ENCODE measurements at regions not wholly inside any gene's neighbourhood (a gene's known extent, or its start where the extent isn't known, plus 50 kb on each side); places are given as distances from the start of the nearest gene placed in this dataset.

DNA sequence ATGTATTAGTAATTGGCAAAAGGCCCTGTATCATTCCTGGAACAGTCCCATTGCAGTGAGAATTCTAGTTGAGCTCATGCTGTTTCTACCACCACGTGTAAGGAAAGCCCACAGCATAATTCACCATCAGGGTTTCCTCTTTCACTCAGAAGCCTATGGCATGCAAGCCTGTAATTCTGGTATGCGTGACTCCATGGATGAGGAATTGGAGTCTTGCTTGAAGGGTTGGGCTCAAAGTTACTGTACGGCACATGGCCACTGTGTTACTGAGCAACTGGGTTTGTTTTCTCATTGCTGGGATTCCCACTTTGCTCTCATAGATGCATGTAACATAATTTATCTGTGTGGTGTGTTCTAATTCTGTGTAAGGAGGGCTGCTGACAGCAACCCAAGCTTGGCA lies 132.3 kb upstream of the NR3C2 start:
- Histone ChIP-seq H3K27ac (ENCODE audit: insufficient read depth, low read depth, low read length, poor library complexity, severe bottlenecking) (no peak overlapping the region), H3K9me3 (ENCODE audit: control insufficient read depth, low read length) (no peaks in the 10 kb centered on the region), H3K4me1 (ENCODE audit: control insufficient read depth, insufficient read depth, low read length) (no peaks in the 10 kb centered on the region), H3K4me3 (ENCODE audit: insufficient read depth, low read depth, low read length) (no peak overlapping the region), H3K36me3 (ENCODE audit: control insufficient read depth, insufficient read depth, low read length) (no peaks in the 10 kb centered on the region), H3K27me3 (ENCODE audit: control insufficient read depth, insufficient read depth, low read length, poor library complexity, severe bottlenecking) (no peaks in the 10 kb centered on the region)
- 60 to 64% methylated on average over 3 of the region's 3 CpGs for WGBS, 2 experiments

DNA sequence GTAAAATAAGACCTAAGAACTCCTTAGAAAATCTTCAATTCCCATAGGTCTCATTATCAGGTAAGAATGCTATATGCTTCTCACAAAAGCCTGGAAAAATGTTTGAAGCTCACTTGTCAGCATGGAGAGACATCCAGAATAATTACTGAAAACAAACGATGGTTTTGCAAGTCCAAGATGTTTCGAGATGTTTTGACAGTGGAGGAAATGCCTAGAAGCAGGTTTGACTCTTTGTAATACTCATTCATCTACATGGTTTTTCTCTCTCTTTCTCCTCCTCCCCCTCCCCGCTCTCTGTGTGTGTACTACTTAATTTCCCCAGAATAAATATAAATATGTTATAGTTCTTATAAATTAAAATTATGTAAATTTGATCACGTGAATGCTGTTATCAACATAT lies 131.9 kb upstream of the NR3C2 start:
- Histone ChIP-seq H3K27me3 (ENCODE audit: control insufficient read depth, insufficient read depth, low read length, poor library complexity, severe bottlenecking) (no peaks in the 10 kb centered on the region), H3K27ac (ENCODE audit: insufficient read depth, low read depth, low read length, poor library complexity, severe bottlenecking) (no peak overlapping the region), H3K4me3 (ENCODE audit: insufficient read depth, low read depth, low read length) (no peak overlapping the region), H3K36me3 (ENCODE audit: control insufficient read depth, insufficient read depth, low read length) (no peaks in the 10 kb centered on the region), H3K4me1 (ENCODE audit: control insufficient read depth, insufficient read depth, low read length) (no peaks in the 10 kb centered on the region), H3K9me3 (ENCODE audit: control insufficient read depth, low read length) (no peaks in the 10 kb centered on the region)
- 95% methylated on average over 2 of the region's 4 CpGs for WGBS, 2 experiments

DNA sequence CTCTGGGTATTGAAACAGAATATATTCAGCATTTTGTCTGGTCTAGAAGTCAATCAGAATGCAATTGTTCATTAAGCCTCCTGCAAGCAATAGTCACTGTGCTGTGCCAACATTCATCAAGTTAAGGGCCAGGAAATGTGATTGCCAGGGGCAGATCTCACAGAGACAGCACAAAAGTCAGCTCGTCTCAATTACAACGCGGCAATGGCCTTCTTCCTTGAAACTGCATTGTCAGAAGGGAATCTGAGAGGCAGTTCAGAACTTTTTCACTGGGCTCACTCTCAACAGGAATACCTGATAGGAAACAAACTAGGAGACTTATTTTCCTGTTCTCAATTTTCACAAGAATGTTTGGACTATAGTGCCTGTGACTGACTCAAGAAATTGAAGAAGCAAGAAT lies 131.1 kb upstream of the NR3C2 start:
- H3K27ac ChIP-seq (ENCODE audit: insufficient read depth, low read depth, low read length, poor library complexity, severe bottlenecking) = no peak overlapping the region
- H3K36me3 ChIP-seq (ENCODE audit: control insufficient read depth, insufficient read depth, low read length) = no peaks in the 10 kb centered on the region
- no peak overlapping the region for H3K4me3 ChIP-seq (ENCODE audit: insufficient read depth, low read depth, low read length)
- H3K27me3 ChIP-seq (ENCODE audit: control insufficient read depth, insufficient read depth, low read length, poor library complexity, severe bottlenecking) = no peaks in the 10 kb centered on the region
- 75 to 85% methylated on average over 3 of the region's 3 CpGs for WGBS, 2 experiments
- H3K4me1 ChIP-seq (ENCODE audit: control insufficient read depth, insufficient read depth, low read length) = no peaks in the 10 kb centered on the region
- H3K9me3 ChIP-seq (ENCODE audit: control insufficient read depth, low read length) = no peaks in the 10 kb centered on the region

DNA sequence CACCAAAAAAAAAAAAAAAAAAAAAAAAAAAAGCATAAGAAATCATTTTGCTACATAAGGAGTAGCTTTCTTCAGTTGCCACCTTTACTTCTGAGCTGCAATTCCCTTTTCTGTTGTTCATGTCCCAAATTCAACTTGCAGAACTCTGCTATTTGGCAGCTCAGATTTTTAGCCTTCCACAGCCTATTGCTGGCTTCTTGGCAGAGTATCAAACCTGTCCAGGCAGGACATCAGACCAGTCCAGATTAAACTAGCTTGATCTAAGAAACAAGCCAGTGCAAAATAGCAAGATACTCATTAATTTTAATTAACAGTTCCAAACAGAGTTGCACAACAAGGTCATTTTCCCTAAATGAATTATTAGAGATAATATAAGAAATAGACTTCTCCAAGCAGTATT lies 123.6 kb upstream of the NR3C2 start:
- Histone ChIP-seq H3K27me3 (ENCODE audit: control insufficient read depth, insufficient read depth, low read length, poor library complexity, severe bottlenecking) (no peaks in the 10 kb centered on the region), H3K9me3 (ENCODE audit: control insufficient read depth, low read length) (no peaks in the 10 kb centered on the region), H3K4me3 (ENCODE audit: insufficient read depth, low read depth, low read length) (no peak overlapping the region), H3K36me3 (ENCODE audit: control insufficient read depth, insufficient read depth, low read length) (no peaks in the 10 kb centered on the region), H3K27ac (ENCODE audit: insufficient read depth, low read depth, low read length, poor library complexity, severe bottlenecking) (no peak overlapping the region), H3K4me1 (ENCODE audit: control insufficient read depth, insufficient read depth, low read length) (no peaks in the 10 kb centered on the region)

DNA sequence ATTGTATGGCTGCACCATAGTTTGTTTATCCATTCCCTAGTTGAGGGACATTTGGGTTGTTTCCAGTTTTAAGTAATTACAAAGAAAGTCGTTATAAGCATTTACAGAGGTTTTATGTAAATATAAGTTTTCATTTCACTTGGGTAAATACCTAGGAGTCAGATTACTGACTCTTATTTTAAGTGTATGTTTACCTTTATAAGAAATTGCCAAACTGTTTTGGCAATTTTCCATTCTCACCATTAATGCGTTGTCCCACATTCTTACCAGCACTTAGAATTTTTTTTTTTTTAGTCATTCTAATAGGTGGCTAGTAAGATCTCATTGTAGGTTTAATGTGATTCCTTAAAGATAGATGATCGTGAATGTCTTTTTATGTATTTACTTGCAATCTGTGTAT lies 121.5 kb upstream of the NR3C2 start:
- H3K27me3 ChIP-seq (ENCODE audit: control insufficient read depth, insufficient read depth, low read length, poor library complexity, severe bottlenecking) = no peaks in the 10 kb centered on the region
- no peak overlapping the region for H3K27ac ChIP-seq (ENCODE audit: insufficient read depth, low read depth, low read length, poor library complexity, severe bottlenecking)
- 96 to 100% methylated on average over 2 to 3 of the region's 3 CpGs for WGBS, 2 experiments
- no peaks in the 10 kb centered on the region for H3K4me1 ChIP-seq (ENCODE audit: control insufficient read depth, insufficient read depth, low read length)
- H3K4me3 ChIP-seq (ENCODE audit: insufficient read depth, low read depth, low read length) = no peak overlapping the region
- no peaks in the 10 kb centered on the region for H3K9me3 ChIP-seq (ENCODE audit: control insufficient read depth, low read length)
- H3K36me3 ChIP-seq (ENCODE audit: control insufficient read depth, insufficient read depth, low read length) = no peaks in the 10 kb centered on the region

DNA sequence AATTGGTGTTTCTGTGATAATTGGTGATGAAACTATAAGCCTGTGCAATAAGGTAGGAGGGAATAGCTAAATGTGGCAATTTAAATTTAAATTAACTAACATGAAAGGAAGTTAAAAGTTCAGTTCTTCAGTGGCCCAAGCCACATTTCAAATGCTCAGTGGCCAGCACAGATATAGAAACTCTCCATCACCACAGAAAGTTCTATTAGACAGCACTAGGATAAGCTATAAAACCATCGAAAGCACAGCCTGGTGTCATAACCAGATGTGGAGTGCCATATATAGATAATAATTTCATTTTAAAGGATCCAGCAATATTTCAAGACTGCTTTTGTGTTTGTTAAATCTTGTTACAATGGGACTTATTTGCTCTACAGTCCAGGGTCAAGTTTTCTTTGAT lies 119.3 kb upstream of the NR3C2 start:
- Histone ChIP-seq H3K4me1 (ENCODE audit: control insufficient read depth, insufficient read depth, low read length) (no peaks in the 10 kb centered on the region), H3K4me3 (ENCODE audit: insufficient read depth, low read depth, low read length) (no peak overlapping the region), H3K27ac (ENCODE audit: insufficient read depth, low read depth, low read length, poor library complexity, severe bottlenecking) (no peak overlapping the region), H3K9me3 (ENCODE audit: control insufficient read depth, low read length) (no peaks in the 10 kb centered on the region), H3K27me3 (ENCODE audit: control insufficient read depth, insufficient read depth, low read length, poor library complexity, severe bottlenecking) (no peaks in the 10 kb centered on the region), H3K36me3 (ENCODE audit: control insufficient read depth, insufficient read depth, low read length) (no peaks in the 10 kb centered on the region)
- 60% methylated on average over 1 of the region's 1 CpG; no CpG with 5 or more reads in 1 of the 2 experiments for WGBS, 2 experiments

DNA sequence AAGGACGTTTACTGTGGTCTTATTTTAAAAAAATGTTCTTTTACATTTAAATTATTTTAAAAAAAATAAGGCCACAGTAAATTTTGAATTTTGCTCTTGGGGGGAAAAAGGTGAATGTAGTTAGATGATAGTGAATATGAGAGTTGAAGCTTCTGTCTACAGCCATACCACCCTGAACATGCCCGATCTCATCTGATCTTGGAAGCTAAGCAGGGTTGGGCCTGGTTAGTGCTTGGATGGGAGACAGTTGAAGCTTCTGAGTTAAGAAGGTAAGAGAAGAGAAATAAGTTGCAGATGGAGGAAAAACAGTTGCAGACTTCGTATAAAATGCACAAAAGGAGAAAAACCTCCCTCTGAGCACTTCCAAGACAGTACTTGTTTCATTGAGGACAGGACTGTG lies 115.6 kb upstream of the NR3C2 start:
- Histone ChIP-seq H3K4me1 (ENCODE audit: control insufficient read depth, insufficient read depth, low read length) (no peaks in the 10 kb centered on the region), H3K27me3 (ENCODE audit: control insufficient read depth, insufficient read depth, low read length, poor library complexity, severe bottlenecking) (no peaks in the 10 kb centered on the region), H3K9me3 (ENCODE audit: control insufficient read depth, low read length) (no peaks in the 10 kb centered on the region), H3K27ac (ENCODE audit: insufficient read depth, low read depth, low read length, poor library complexity, severe bottlenecking) (no peak overlapping the region), H3K36me3 (ENCODE audit: control insufficient read depth, insufficient read depth, low read length) (no peaks in the 10 kb centered on the region), H3K4me3 (ENCODE audit: insufficient read depth, low read depth, low read length) (no peak overlapping the region)
- 83 to 95% methylated on average over 2 of the region's 3 CpGs for WGBS, 2 experiments

DNA sequence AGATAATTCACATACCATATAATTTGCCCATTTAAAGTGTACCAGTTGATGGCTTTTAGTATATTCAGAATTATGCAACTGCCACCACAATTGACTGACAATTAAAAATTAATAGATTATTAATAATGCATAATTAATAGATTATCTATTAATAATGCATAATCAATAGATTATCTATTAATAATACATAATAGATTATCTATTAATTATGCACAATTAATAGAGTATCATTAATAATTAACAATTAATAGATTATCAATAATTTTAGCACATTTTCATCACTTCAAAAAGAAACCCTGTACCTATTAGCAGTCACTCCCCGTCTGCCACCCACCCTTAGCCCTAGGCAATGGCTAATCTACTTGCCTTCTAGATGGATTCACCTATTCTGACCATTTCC lies 108.6 kb upstream of the NR3C2 start:
- 88 to 90% methylated on average over 1 of the region's 1 CpG for WGBS, 2 experiments
- Histone ChIP-seq H3K36me3 (ENCODE audit: control insufficient read depth, insufficient read depth, low read length) (no peaks in the 10 kb centered on the region), H3K4me1 (ENCODE audit: control insufficient read depth, insufficient read depth, low read length) (no peaks in the 10 kb centered on the region), H3K4me3 (ENCODE audit: insufficient read depth, low read depth, low read length) (no peak overlapping the region), H3K27me3 (ENCODE audit: control insufficient read depth, insufficient read depth, low read length, poor library complexity, severe bottlenecking) (no peaks in the 10 kb centered on the region), H3K9me3 (ENCODE audit: control insufficient read depth, low read length) (no peaks in the 10 kb centered on the region), H3K27ac (ENCODE audit: insufficient read depth, low read depth, low read length, poor library complexity, severe bottlenecking) (no peak overlapping the region)

DNA sequence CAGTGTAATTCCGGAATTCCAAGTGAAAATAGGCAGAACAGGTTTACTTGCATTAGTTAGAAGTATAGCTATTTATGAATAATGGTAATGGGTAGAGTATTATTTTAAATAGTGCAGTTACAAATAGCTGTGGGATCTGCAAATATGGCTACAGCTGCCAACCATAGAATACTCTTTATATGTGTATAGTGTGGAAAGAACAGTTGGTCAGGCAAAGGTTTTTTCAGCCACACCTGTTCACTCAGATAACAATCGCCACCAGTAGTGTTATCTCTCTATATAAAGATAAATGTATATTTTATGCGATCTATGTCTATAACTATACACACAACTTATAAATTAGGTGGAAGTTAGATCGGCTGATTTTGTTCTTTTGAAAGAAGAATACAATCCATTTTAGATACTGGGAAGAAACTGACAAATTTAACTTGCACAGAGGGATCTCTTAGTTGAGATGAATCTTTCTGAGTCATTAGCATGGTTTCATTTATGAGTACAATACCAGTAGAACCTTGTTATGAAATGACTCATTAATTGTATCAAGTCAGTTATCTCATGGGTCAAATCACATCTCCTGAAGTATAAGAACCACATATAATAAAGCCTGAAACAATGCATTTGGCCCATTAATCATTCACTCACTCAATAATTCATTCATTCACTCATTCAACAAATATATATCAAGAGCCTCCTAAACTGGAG lies 100.9 kb upstream of the NR3C2 start:
- Histone ChIP-seq H3K4me1 (ENCODE audit: control insufficient read depth, insufficient read depth, low read length) (no peaks in the 10 kb centered on the region), H3K9me3 (ENCODE audit: control insufficient read depth, low read length) (no peaks in the 10 kb centered on the region), H3K27ac (ENCODE audit: insufficient read depth, low read depth, low read length, poor library complexity, severe bottlenecking) (no peak overlapping the region), H3K4me3 (ENCODE audit: insufficient read depth, low read depth, low read length) (no peak overlapping the region), H3K27me3 (ENCODE audit: control insufficient read depth, insufficient read depth, low read length, poor library complexity, severe bottlenecking) (no peaks in the 10 kb centered on the region), H3K36me3 (ENCODE audit: control insufficient read depth, insufficient read depth, low read length) (no peaks in the 10 kb centered on the region)
- WGBS, 2 experiments = 78 to 87% methylated on average over 1 to 2 of the region's 4 CpGs

DNA sequence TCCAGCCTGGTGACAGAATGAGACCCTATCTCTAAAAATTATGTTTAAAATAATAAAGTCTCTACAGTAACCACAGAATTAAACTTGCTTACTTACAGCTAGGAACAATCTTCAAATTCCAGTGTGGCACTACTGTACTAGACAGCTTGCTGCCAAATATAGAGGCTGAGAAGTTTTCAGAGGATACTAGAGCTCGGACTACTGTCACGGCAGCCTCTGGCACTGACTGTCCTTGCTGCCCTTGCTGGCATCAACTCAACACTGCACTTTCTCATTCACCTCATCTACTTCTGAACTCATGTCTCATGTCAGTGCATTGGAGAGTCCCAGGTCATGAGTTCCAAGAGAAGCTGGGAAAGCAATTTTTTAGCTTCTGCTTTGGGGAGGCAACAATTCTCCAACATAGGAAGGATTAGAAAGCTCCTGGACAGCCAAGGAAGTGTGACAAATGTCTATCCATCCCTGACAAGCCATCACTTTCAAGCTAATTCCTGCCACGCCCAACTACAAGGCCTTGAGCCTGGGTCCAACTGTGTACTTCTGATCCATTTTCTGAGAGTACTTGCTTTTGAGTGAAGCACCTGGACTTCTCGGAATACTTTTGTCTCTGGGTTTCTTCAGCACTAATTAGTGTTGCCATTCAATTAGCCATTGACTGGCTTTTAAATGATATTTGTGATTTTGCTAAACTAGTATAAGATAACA lies 98.6 kb upstream of the NR3C2 start:
- Histone ChIP-seq H3K4me3 (ENCODE audit: insufficient read depth, low read depth, low read length) (no peak overlapping the region), H3K27me3 (ENCODE audit: control insufficient read depth, insufficient read depth, low read length, poor library complexity, severe bottlenecking) (no peaks in the 10 kb centered on the region), H3K9me3 (ENCODE audit: control insufficient read depth, low read length) (no peaks in the 10 kb centered on the region), H3K36me3 (ENCODE audit: control insufficient read depth, insufficient read depth, low read length) (no peaks in the 10 kb centered on the region), H3K4me1 (ENCODE audit: control insufficient read depth, insufficient read depth, low read length) (no peaks in the 10 kb centered on the region), H3K27ac (ENCODE audit: insufficient read depth, low read depth, low read length, poor library complexity, severe bottlenecking) (no peak overlapping the region)
- 79 to 85% methylated on average over 4 of the region's 4 CpGs for WGBS, 2 experiments

Measured in ectodermal cell (in vitro differentiated cells).